ENCODE measurements at regions not wholly inside any gene's neighbourhood (a gene's known extent, or its start where the extent isn't known, plus 50 kb on each side); places are given as distances from the start of the nearest gene placed in this dataset.

DNA sequence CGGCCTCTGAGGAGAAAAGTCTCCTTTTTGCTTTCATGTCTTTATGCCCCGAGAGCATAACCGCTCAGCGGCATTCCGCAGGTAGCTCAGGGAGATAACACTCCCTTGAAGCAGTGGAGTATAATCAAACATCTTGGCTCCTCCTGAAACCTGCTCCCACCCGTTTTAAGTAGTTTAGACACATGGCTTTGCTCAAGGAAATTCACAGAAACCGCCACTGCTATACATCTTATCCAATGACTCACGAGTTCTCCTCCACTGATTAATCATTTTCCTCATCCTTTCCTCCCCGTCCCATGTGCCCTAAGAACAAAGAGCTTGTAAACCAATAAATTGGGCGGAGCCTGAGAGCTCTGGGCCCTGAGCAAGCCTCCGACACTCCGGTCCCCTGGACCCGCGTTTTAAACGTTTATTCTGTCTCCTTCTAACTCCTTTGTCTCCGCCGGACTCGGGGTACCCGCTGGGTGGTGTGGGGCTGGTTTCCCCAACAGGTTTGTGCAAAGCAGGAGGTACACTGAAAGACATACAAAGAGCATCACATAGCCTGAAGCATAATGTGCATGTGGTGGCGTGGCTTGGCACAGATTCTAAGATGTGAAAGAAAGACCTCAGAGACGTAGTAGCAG lies 401.2 kb downstream of the TLL1 start:
- peak; percentile 23 for DNase-seq (ENCODE audit: low read depth)

DNA sequence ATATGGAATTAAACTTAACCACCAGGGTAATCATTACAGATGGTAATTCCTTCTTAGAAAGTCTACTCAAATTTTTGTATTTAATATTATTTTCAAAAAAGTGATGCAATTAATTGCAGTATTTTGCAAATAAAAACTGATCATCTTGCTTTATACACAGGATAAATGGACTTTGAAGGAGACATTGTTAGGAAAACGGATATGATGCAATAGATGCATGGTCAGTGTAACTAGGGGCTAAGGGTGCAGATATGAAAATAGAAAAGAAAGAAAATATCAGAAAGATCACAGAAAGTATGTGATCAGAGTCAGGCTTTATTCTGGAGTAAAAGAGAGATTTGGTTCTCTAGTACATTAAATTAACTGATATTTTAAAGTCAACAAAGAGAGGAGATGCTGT lies 401.7 kb downstream of the TLL1 start:
- no peak for DNase-seq (ENCODE audit: low read depth)

DNA sequence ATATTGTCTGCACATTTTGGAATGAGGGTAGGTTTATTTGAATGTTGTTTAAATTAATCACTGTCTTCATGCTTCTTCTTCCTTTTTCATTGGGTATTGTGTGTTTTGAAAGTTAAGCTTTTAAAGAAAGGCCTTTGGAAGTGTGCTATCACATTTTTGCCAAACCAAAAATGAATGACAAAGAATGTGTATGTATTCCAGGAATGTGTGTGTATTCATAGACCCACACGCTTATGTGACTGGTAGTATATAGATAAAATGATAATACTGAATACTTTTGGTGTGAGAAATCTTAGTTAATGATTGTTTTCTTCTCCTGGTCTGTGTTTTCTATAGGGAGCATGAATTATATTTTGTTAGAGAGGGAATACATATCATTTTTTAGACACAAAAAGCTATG lies 404.4 kb downstream of the TLL1 start:
- peak; percentile 79 for DNase-seq (ENCODE audit: low read depth)

DNA sequence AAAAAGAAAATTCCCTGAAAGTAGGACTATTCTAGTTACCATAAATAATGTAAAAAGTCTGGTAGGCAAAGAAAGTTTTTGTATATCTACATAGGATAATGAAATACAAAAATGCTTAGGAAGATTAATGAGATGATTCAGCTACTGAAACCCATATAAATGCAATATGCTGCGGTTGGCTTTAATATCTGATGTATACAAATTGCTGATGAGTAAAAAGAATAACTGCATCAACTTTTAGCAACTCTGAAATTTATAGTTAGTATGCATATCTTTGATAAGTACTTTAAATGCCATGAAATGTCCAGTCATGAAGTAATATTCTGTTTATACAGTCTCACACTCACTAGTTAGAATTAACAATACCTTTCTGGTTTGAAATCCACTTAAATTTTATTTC lies 404.8 kb downstream of the TLL1 start:
- DNase-seq (ENCODE audit: low read depth): peak; percentile 59

DNA sequence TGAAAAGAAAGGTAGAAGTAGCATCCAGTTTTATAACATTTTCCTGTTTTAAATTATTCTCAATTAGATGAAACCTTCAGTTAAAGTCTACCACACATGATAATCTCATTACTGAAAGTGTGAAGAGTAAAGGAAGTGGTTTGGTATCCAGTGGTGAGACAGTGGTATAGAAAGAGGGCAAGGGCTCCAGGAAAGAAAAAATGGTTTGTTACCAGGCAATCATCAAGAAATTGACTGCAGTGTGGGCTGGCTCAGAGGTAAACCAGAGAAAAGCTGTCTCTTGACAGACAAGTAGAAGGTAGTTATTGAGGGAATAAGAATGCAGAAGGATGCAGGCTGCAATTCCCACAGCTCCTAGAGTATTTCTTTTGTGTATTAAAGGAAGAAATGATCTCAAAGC lies 406.2 kb downstream of the TLL1 start:
- DNase-seq (ENCODE audit: low read depth): no peak

DNA sequence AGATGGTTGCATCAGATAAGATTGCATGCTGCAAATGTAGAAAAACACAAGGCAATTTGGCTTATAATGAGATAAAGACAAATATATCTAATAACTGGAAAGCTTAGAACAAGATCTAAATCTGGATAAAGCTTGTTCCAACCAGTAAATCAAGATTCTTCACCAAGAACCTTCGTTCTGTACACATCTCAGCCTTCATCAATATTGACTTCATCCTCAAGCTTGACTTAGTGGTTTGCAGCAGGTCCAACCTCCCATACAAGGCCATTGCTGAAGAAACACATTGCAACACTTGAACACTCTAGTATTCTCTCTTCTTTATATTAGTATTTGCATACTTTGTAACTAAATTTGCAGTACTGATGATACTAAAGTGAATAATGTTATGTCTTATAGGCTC lies 407.6 kb downstream of the TLL1 start:
- DNase-seq (ENCODE audit: low read depth): no peak

DNA sequence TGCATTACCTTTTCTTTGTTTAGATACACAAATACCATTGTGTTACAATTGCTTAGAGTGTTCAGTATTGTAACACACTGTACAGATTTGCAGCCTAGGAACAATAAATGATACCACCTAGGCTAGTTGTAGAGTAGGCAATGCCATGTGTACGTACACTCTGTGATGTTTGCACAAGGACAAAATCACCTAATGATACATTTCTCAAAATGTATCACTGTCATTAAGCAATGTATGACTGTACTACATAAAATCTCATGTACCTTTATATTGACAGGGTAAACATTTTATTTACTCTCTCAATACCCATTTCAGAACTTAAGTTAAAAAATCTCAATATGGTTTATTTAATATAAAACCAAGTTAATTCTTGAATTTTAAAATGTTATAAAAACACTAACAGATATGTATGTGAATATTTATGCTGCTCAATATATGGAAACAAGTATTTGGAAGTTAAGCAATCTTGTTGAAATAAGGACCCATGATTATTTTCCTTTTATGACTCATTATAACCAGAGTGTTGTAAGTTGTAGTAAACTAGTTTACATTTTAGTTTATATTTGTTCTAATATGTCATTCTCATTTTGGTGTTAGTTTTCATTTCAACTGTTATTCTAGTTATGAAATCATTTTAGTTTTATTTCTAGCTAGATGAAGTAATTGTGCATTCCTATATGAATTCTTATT lies 409.2 kb downstream of the TLL1 start:
- no peak for DNase-seq (ENCODE audit: low read depth)

DNA sequence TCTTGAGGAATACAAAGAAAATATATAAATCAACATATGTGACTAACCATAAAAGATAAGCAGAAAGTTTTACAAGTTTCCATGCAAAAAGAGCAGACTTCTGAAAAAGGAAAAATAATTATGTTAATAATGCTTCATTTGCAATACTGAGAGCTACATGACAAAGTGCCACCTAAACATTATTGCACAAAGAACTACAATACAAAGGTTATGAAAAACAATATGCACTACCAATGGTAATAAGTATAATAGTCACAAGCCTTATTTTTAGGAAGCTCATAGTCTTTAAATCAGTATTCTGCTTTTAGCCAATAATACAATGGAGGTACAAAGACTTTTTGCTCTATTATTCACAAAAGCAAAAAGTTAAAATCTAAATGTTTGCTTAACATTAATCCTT lies 411.2 kb downstream of the TLL1 start:
- DNase-seq (ENCODE audit: low read depth): no peak

DNA sequence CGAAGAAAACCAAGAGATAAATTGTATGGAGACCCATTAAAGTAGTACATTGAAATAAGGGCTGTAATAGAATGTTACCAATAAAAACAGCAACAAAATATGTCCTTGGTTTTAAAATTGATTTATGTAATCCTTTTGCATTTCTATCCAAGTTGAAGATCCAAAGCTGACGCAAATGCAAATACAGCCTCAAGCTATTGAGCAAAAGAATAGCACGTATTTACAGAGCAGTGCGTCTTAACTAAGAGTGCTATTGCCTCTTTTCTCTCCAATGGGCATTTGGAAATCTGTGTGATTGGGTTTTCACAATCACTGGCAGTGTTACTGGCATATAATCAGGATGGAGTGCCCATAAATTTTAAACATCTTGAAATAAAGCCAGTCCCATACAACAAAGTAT lies 417.4 kb downstream of the TLL1 start:
- DNase-seq (ENCODE audit: low read depth): no peak

DNA sequence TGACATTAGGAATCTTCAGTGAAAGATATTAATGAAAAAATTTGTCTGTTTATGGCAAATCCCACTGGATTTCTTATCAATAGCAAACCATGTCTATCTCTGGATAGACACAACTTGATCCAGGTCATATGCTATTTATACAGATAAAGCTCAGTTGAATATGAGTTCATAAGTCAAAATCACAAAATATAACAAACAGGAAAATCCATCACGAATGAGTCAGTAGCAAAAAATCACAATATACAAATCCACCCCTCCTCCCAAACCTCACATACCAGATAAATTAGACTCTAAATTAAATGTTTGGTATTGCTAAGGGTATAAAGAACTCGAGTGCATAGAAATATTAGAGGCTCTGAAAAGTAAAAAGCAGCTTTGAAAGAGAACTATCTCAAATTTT lies 420.5 kb downstream of the TLL1 start:
- DNase-seq (ENCODE audit: low read depth): peak; percentile 54

DNA sequence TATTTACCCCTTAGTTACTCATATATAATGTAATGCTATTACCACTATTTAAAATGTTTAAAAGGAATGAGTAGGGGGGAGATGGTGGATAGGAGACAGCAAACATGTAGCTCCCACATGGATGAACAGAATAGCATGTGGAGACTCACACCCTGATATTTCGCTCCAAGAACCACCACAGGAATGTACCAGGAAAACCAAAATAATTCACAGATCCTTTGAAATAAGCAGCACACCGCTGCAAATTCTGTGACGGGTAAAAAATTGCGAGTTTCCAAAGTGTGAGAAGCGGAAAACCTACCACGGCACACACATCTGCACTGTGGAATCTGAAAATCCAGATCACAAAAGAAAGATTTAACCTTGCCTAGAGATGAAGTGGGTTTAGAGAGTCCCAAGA lies 428.2 kb downstream of the TLL1 start:
- peak; percentile 31 for DNase-seq (ENCODE audit: low read depth)

DNA sequence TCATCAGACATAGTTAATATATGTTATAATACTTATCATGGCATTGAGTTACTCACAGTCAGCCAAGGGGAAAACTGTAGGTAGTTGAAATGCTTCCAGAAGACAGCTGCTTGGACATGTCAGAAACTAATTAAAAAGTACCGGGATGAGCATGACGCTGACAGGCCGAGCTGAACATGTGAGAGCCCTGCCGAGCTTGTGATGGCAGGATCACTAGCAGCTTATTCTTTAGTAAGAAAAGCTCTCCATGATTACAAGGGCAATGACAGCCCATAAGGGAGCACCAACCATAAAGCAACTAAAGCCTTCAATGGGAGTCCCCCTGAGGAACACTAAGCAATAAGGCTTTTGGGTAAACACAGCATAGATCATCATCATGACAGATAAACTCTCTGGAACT lies 435.6 kb downstream of the TLL1 start:
- no peak for DNase-seq (ENCODE audit: low read depth)

DNA sequence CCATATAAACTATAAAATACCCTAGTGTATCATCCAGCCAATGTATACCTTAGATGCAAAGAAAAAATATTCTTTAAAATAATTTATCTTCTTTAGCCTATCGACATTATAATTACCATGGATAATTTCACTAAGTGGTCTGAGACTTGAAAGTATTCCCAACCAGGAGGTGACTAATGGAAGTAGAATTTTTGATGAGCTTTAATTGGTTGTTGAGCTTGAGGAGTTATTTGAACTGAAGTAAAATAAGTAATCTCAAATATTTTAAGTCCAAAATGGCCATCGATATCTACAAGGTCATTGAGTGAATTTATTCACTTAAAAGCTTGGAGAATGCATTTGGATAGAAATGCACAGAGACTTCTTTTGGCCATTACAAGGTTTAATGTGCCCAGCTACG lies 436.2 kb downstream of the TLL1 start:
- DNase-seq (ENCODE audit: low read depth): peak; percentile 54

DNA sequence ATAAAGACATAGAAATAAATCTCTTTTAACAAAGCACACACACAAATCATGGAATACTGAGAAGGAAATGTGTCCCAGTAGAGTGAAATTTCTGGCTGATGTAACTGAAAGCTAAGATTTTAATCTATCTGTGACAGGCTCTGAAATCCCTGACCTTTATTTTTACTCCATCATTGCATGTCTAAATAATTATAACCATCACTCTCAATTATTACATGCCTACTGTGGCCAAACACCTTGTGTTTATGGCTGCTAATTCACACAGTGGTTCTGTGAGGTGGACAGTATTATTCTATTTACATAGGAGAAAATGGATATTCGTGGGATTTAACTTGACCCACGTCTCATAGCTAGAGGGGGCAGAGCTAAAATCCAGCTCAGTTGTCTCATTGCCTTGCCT lies 438.1 kb downstream of the TLL1 start:
- no peak for DNase-seq (ENCODE audit: low read depth)

DNA sequence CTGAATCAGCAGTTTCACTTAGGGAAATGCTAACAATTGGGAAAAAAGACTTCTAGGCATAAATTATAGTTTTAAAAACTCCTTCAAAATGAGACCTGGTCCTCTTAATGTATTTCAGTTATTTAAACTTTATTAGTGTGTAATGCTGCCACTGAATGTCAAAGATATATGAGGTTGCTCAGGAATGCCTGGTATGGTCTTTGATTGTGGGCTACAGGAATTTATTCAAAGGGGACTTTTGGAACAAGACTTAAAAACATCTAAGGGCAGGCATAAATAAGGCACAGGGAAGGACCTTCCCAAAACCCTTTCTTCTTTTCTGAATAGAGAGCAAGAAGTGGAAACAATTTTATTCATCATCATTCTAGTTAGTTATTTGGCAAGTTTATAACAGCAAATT lies 439.1 kb downstream of the TLL1 start:
- peak; percentile 54 for DNase-seq (ENCODE audit: low read depth)

DNA sequence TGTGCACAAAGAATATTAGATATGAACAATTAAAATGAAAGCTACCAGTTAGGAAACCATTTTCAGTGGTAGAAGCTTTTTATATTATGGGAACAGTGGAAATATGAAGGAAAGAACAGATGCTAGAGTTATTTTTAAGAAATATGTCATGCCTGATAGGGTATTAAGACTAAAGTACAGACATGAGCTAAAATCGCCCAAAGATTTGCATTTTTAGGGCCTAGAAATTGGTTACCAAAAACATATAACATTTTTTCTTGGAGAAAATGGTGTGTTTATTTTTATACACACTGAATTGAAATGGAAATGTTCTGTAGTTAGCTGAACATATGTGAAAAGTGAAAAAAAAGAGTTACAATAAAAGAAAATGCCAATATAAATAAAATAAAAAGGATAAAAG lies 441.9 kb downstream of the TLL1 start:
- no peak for DNase-seq (ENCODE audit: low read depth)

DNA sequence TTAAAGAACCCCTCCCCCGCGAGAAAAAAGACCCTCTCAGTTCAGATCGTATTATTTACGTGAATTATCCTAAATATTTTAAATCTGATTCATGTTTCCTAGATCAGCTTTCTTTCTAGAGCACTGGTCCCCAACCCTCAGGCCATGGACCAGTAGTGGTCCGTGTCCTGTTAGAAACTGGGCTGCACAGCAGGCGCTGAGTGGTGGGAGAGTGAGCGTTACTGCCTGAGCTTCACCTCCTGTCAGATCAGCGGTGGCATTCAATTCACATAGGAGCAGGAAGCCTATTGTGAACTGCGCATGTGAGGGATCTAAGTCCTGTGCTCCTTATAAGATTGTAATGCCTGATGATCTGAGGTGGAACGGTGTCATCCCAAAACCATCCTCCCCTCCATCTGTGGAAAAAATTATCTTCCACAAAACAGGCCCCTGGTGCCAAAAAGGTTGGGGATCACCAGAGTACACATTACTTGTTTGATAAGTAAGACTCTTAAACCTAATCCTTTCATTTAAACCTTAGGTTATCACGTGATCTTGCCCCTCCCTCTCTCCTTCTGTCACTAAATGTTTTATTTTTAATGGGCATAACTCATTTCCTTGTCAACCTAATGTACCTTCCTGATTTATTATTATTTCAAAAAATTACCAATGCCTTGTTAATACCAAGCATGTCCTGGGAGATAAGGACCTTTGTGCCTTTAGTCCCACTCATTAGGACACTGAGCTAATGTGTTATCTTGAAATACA lies 442.9 kb downstream of the TLL1 start:
- DNase-seq (ENCODE audit: low read depth): no peak

DNA sequence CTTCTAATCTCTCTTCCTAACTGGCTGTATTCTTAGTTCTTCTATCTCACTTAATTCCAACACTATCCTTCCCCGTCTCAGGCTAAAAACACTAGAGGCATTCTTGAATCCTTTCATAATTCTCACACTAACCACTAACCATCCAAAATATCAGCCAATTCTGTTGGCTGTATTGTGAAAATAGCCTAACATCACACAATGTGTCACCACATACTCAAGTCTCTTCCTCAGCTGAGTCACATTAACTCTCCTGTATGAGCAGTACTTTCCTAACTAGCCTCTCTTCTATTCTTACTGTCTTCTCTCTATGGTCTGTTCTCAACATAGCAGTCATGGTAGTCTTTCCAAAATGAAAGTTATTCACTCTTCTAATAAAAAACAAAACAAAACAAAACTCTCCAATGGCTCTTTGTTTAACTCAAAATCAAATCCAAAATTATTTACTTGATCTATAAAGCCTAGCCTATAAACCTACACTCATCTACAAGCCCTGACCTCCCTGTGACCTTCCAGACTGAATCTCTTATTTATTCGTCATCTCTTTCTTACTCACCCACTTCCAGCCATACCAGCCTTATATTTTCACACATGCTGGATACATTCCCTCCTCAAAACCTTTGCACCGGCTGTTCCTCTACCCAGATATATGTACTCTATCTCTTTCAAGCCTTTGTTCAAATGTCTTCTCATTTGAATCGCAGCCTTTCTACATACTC lies 445.9 kb downstream of the TLL1 start:
- peak; percentile 90 for DNase-seq (ENCODE audit: low read depth)

DNA sequence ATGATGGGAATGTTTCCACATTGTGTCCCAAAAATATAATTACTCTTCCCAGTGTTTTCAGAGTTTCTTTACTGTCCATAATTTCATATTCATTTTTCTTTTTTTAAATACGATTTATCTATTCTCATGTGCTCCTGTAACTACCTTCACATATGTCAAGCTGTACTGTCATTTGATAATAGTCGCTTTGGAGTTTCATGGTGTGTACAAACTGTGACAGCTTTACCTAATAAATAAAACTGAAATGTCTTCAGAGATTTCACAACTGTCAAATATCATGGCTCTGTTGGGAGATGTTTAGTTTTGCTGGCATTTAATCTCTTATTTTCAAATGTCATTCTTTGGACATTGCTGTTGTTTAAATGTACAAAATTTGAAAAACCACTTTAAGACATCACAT lies 450.2 kb downstream of the TLL1 start:
- no peak for DNase-seq (ENCODE audit: low read depth)

DNA sequence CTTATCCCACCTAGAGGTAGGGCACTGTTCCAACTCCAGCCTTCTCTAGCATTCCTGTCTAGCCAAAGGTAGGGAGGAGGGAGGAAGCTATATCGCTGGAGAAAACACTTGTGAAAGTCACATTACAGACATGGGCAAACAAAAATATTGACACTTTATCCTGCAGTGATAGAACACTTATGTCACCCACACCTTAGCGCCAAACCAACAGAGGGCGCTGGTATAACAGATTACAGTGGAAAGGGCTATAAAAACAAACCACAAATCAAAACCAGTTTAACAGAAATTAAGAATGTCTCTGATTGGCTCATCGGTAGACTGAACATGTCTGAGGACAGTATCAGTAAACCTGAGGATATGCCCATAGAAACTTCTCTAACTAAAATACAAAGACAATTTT lies 451.3 kb downstream of the TLL1 start:
- peak; percentile 32 for DNase-seq (ENCODE audit: low read depth)

DNA sequence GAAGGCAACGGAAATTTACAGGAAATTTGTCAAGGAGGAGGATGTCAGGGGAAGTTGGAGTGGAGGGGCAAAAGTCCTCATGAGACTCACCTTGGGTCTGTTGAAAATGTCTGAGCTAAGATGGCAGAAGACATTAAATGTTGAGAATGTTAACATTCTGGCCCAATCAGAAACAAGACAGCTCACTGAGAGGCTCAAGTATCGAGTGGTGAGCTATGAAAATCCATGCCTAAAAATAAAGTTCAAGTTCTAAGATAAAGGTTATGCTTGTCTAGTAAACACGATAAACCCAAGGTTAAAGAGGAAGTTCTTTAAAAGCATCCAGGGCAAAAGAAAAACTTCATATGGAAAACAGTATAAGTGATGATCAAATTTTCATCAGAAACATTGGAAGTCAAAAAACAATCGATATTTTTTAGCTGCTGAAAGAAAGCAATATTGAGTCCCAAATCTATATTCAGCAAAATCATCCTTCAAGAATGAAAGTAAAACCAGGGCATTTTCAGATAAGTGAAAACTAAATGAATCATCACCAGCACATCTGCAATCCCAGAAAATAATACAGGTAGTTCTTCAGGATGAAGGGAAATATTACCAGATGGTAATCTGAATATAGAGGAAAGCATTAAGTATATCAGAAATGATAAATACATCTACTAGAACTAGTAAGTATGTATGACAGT lies 462.4 kb downstream of the TLL1 start:
- no peak for DNase-seq (ENCODE audit: low read depth)

DNA sequence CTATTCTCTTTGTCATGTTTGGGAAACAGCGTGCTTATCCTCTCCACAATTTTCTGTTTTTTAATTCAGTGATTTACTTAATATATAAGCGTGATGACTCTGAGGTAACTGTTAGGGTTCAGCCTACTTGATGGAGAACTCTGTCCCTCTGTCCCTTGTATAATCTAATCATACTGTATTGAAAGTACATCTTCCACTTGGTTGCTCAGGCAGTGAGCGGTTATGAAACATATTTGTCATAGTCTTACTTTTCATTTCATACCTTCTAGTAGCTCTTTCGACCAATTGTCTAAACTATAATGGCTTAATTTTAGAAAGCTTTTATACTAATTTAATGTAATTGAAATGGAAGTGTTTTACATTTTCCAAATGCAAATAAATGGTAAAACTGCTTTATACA lies 469.0 kb downstream of the TLL1 start:
- no peak for DNase-seq (ENCODE audit: low read depth)
